GM10266 (cell line): ENCODE measurements at regions not wholly inside any gene's neighbourhood (a gene's known extent, or its start where the extent isn't known, plus 50 kb on each side); places are given as distances from the start of the nearest gene placed in this dataset.

Experiments
- DNase-seq: peaks from one replicate; pipeline ENCODE4 v3.0.0; 2012; ENCODE audit errors: extremely low spot score
- TF ChIP-seq, protein P1 (sequence below): IDR thresholded peaks from 2 replicates; pipeline ENCODE4 v1.5.1; 2012; ENCODE audit warnings: mild to moderate bottlenecking, low read depth; ENCODE audit not compliant: control insufficient read depth, insufficient read depth; ENCODE audit errors: missing control alignments

DNA sequence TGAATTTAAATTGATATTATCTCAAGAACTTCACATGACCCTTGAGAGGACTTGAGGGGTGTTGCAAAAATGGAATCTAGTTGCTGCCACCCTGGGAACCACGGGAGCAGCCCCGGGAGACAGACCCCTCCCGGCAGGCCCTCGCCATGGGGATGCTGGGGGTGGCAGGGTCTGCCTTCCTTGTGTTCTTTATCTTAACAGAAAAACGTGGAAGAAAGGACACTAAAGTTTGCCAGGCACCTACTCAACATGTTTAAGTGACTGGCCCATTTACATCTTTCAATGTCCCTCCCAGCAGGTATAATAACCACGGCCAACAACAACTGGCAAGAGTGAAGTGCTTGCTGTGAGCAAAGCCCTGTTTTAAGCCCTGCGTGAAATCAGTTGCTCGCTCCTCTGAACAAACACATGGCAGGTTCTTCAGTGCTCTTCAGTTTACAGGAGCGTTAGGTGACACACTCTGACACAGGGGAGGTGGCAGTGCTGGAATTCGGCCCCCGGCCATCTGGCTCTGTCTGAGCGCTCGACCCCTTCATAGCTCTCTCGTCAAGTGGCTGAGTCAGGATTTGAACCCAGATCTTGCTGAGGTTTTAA, 112.5 kb downstream of the ASB7 start:
- TF ChIP-seq, protein P1, sequence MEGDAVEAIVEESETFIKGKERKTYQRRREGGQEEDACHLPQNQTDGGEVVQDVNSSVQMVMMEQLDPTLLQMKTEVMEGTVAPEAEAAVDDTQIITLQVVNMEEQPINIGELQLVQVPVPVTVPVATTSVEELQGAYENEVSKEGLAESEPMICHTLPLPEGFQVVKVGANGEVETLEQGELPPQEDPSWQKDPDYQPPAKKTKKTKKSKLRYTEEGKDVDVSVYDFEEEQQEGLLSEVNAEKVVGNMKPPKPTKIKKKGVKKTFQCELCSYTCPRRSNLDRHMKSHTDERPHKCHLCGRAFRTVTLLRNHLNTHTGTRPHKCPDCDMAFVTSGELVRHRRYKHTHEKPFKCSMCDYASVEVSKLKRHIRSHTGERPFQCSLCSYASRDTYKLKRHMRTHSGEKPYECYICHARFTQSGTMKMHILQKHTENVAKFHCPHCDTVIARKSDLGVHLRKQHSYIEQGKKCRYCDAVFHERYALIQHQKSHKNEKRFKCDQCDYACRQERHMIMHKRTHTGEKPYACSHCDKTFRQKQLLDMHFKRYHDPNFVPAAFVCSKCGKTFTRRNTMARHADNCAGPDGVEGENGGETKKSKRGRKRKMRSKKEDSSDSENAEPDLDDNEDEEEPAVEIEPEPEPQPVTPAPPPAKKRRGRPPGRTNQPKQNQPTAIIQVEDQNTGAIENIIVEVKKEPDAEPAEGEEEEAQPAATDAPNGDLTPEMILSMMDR: no peak
- DNase-seq: no peak

DNA sequence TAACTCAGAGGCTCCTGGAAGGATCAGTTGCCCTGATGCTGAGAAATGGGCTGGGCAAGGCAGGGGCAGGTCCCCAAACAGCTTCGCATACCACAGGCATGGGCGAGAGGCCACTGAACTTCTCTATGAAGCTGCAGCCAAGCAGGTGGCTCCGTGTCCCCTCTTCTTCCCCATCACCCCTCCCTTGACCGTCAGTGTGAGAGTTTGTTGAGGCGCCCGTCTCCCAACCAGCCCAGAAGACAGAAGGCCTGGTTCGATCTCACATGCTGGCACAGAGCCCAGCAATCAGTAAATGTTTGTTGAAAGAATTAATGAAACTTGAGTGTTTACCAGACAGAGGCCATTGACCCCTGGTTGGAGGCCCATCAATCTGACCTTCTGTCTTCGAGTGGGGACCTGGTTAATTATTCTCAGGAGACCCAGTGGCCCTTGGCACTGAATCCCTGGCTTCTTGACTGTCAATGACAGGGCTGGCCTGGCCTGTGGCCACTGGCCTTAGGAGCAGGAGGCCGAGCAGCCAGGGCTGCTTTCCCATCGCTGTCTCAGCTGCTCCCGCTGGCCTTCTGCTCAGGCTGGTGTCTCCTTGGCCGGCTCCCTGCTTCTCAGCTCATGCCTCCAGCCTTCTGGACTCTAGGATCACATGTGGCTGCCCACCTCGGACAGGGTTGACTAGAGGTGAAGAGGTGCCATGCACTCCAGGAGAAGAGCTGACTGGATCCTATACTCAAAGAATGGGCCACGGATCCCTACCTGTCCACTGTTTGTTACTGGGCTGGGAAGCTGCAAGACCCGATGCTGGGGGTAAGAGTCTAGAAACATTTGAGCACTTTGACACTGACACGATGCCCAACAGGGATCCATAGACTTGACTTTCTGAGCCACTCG, 113.4 kb downstream of the ASB7 start:
- TF ChIP-seq, protein P1: no peak
- no peak for DNase-seq

DNA sequence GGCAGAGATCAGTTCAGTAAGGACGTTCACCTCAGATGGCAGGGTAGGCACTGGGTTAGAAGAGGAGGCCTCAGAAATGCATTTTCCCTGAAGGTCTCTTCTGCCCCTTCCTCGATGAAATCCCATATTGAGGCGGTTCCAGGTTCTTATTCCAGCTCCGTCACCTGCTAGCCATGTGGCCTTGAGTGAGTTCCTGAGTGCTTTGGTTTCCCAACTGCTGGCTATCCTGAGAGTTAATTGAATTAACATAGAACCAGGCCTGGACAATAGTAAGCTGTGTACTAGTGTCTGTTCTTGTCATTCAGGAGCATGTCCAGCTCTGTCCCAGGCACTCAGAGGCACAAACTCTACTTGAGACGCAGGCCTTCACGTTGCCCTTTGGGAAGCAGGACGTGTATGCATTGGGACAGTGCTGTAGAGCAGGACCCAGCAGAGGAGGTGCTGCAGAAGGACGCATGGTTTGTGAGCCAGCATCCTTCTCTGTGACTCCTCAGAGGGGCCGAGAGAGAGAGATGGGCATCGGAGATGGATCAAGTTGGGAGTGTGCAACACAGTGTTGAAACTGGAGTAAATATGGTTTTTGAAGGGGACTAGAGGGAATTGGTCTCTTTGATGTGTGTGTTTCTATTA, 114.2 kb downstream of the ASB7 start:
- TF ChIP-seq, protein P1: no peak

DNA sequence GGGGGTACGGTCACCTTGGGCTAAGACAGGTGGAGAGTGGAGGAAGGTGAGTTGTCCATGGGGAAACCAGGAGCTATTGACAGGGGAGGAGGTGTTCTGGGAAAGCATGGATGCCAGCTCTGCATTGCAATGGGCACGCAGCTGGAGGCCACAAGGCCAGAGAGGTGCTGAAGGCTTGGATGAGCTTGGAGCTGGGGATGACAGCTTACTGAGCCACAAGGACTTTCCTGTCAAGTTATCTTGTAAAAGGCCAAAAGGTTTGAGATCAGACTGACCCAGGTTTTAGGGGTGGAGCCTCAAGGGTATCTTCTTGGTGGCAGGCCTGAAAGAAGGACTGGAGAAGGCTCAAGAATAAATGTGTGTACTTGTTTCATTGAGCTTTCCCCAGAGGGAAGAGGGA, 115.2 kb downstream of the ASB7 start:
- TF ChIP-seq, protein P1: no peak

More for the DNA sequence above, 114.2 kb downstream of the ASB7 start:
- no peak for DNase-seq

DNA sequence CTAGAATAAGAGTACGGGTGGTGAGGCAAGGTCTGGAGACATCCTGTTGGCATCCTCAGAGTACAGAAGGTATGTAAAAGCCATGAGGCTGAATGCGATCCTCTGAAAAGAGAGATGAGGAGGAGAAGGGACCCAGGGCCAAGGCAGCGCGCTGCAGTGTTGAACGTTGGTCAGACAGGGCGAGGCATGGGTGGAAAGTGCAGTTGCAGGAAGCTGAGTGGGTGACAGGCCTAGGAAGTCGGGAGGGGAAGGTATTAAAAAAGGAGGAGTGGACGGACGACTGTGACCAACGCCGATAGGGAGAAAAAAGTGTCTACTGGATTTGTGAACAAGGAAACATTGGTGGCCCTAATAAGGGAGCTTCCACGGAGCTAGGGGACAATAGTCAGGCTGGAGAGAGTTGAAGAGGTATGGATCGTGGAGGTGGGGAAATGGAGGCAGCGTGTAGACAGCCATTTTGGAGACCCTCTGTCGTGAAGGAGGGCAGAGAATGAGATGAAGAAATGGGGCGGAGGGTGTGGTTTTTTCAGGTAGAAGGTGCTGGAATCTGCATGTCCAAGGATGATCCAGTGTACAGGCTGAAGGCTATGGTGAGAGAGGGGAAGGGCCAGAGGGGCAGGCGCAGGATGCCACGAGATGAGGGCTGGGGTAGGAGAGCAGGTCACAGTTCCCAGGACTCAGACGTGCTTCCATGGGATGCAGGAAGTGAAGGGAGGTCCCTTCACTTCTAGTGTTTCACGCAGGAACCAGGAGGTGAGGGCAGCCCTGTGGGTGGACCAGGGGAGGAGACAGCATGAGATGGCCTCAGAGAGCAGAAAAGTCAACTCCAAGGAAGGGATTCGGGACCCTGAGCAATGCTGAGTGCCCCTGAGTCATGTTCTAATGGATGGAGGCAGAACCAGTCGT, 115.9 kb downstream of the ASB7 start:
- DNase-seq: no peak
- TF ChIP-seq, protein P1: no peak

More for the DNA sequence above, 115.2 kb downstream of the ASB7 start:
- no peak for DNase-seq

DNA sequence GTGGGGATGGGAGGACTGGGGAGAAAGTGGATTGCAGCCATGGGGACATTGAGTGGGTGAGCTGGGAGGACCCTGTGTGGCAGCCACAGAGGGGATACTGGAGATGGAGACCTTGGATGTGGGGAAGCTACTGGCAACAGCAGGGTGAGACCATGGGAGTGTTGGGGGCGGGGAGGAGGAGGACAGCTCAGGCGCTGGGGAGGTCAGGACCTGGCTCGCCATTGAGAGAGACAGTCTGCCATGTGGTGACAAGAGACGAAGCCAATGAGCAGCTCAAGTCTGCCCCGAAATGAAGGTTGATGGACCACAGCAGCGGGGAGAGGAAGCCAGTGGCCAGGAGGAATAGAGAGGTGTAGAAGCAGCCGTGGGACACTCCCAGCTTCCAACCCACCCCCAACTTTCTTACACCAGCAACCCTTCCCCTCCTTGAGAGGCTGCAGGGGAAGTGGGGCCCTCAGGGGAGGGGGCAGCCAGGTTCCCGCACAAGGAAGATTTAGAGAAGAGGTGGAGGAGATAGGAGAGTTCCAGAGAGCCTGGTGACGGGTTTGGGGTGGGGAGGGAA, 118.1 kb downstream of the ASB7 start:
- DNase-seq: no peak
- TF ChIP-seq, protein P1: no peak
